PFSK-1 (cell line): ENCODE measurements at regions not wholly inside any gene's neighbourhood (a gene's known extent, or its start where the extent isn't known, plus 50 kb on each side); places are given as distances from the start of the nearest gene placed in this dataset.

Source experiments
- SIN3A ChIP-seq: IDR thresholded peaks from 2 replicates; pipeline ENCODE4 v1.6.1; 2012; ENCODE audit warnings: mild to moderate bottlenecking, low read length, moderate library complexity, borderline replicate concordance; ENCODE audit not compliant: insufficient read depth
- TF ChIP-seq, protein P1 (sequence below), 2 experiments: IDR thresholded peaks; 2 replicates each; pipeline versions ENCODE4 v1.6.1 to v1.8.0; 2011 to 2012; ENCODE audit warnings: low read depth in 2 of 2, low read length in 2 of 2, control low read depth in 1 of 2, inconsistent platforms in 1 of 2, mild to moderate bottlenecking in 1 of 2, moderate library complexity in 1 of 2; ENCODE audit not compliant: insufficient read depth in 1 of 2

DNA sequence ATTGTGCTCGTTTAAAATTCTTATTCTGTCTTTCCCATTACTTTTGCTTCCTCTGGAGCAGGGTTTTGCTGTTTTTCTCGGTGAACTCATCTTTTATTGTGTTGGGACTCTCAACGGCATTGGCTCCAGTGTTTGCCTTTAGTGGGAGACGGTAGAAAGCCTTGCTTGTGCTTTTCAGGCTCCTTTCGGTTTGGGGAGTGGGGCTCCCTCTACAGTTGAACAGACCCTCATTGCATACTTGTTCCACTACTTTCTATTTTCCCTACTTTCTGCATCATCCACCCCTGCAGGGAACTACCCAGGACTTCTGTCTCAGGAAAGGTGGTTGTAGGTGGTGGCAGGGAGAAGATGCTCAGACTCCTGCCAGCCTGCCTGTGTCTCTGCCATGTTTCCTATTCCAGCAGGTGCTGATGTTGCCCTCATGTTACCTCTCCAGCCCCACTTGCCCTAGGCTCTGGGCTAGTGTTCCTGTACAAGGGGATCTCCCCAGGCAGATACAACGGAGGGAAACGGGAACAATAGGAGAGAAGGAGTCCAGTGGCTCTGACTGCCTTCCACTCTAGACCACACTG, 68.5 kb upstream of the ZBTB18 start:
- TF ChIP-seq, protein P1, sequence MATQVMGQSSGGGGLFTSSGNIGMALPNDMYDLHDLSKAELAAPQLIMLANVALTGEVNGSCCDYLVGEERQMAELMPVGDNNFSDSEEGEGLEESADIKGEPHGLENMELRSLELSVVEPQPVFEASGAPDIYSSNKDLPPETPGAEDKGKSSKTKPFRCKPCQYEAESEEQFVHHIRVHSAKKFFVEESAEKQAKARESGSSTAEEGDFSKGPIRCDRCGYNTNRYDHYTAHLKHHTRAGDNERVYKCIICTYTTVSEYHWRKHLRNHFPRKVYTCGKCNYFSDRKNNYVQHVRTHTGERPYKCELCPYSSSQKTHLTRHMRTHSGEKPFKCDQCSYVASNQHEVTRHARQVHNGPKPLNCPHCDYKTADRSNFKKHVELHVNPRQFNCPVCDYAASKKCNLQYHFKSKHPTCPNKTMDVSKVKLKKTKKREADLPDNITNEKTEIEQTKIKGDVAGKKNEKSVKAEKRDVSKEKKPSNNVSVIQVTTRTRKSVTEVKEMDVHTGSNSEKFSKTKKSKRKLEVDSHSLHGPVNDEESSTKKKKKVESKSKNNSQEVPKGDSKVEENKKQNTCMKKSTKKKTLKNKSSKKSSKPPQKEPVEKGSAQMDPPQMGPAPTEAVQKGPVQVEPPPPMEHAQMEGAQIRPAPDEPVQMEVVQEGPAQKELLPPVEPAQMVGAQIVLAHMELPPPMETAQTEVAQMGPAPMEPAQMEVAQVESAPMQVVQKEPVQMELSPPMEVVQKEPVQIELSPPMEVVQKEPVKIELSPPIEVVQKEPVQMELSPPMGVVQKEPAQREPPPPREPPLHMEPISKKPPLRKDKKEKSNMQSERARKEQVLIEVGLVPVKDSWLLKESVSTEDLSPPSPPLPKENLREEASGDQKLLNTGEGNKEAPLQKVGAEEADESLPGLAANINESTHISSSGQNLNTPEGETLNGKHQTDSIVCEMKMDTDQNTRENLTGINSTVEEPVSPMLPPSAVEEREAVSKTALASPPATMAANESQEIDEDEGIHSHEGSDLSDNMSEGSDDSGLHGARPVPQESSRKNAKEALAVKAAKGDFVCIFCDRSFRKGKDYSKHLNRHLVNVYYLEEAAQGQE (IDR thresholded peaks at IDR 0.05; ENCODE audit: insufficient read depth in 1 of 2, low read depth in 2 of 2, low read length in 2 of 2), result no peak
- no peak for TF ChIP-seq SIN3A
